ENCODE measurements at regions not wholly inside any gene's neighbourhood (a gene's known extent, or its start where the extent isn't known, plus 50 kb on each side); places are given as distances from the start of the nearest gene placed in this dataset.

DNA sequence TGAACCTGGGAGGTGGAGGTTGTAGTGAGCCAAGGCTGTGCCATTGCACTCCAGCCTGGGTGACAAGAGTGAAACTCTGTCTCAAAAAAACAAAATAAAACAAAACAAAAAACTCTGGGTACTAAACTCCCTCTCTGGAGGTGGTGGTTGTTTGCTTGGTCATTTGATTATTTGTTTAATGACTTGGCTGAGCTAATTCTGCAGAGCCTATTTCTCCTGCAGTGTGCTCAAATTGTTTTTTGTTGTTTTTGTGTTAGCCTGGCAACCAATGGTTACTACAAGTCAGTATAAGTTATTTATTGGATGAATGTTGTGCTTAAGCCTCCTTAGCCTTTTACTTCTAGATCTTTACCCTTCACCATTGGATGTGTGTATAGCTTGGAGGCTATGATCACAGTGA is 387.5 kb downstream of the ADCYAP1 start:
- Histone ChIP-seq H3K9ac (ENCODE audit: low read length) (no peak overlapping the region), H3K4me2 (ENCODE audit: low read length) (no peak overlapping the region), H2AFZ (ENCODE audit: low read depth, low read length) (no peak overlapping the region), H3K79me2 (ENCODE audit: insufficient read depth, low read length) (no peaks in the 10 kb centered on the region), H4K20me1 (ENCODE audit: insufficient read depth, low read length) (no peaks in the 10 kb centered on the region), H3K9me3 (ENCODE audit: insufficient read depth, low read depth, low read length) (peaks cover 3% of the 10 kb centered on the region), H3K4me3 (ENCODE audit: insufficient read depth, low read depth, low read length) (no peak overlapping the region), H3K27ac (ENCODE audit: low read depth, low read length) (no peak overlapping the region), H3K27me3 (ENCODE audit: insufficient read depth, low read length) (no peaks in the 10 kb centered on the region), H3K36me3 (ENCODE audit: insufficient read depth, low read length) (no peaks in the 10 kb centered on the region), H3K4me1 (ENCODE audit: insufficient read depth, low read length) (no peaks in the 10 kb centered on the region)
- H3K9me3 Mint-ChIP-seq (ENCODE audit: unreplicated experiment): no peaks in the 10 kb centered on the region
- FAIRE-seq (no peak), DNase-seq (ENCODE audit: low read depth) (no peak)
- H3K4me3 Mint-ChIP-seq (ENCODE audit: unreplicated experiment): no peak overlapping the region
- TF ChIP-seq, protein P1, sequence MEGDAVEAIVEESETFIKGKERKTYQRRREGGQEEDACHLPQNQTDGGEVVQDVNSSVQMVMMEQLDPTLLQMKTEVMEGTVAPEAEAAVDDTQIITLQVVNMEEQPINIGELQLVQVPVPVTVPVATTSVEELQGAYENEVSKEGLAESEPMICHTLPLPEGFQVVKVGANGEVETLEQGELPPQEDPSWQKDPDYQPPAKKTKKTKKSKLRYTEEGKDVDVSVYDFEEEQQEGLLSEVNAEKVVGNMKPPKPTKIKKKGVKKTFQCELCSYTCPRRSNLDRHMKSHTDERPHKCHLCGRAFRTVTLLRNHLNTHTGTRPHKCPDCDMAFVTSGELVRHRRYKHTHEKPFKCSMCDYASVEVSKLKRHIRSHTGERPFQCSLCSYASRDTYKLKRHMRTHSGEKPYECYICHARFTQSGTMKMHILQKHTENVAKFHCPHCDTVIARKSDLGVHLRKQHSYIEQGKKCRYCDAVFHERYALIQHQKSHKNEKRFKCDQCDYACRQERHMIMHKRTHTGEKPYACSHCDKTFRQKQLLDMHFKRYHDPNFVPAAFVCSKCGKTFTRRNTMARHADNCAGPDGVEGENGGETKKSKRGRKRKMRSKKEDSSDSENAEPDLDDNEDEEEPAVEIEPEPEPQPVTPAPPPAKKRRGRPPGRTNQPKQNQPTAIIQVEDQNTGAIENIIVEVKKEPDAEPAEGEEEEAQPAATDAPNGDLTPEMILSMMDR (IDR thresholded peaks at IDR 0.05; ENCODE audit: insufficient read depth, low read depth, low read length): no peak
- TF ChIP-seq EZH2 (IDR thresholded peaks at IDR 0.05; ENCODE audit: insufficient read depth, low read length): no peak
- no peaks in the 10 kb centered on the region for H3K4me1 Mint-ChIP-seq (ENCODE audit: low read depth, unreplicated experiment)
- no peak overlapping the region for H3K27ac Mint-ChIP-seq (ENCODE audit: unreplicated experiment)
- no peaks in the 10 kb centered on the region for H3K36me3 Mint-ChIP-seq (ENCODE audit: low read depth, unreplicated experiment)
- H3K27me3 Mint-ChIP-seq (ENCODE audit: low read depth, unreplicated experiment): peaks cover 1% of the 10 kb centered on the region

DNA sequence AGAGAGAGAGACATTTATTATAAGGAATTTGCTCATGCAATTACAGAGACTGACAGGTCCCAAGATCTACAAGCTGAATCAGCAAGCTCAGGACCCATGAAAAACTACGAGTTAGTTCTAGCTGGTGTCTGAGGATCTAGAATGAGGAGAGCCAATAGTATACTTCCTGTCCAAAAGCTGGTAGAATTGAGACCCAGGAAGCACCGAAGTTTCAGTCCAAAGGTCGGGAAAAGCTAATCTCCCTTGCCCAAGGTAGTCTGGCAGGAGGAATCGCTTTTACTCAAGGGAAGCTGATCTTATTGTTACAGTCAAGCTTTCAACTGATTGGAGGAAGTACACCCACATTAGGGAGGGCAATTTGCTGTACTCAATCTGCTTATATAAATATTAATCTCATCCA is 389.6 kb downstream of the ADCYAP1 start:
- no peak overlapping the region for H3K9ac ChIP-seq (ENCODE audit: low read length)
- no peak overlapping the region for H3K4me3 ChIP-seq (ENCODE audit: insufficient read depth, low read depth, low read length)
- Mint-ChIP-seq H3K36me3 (ENCODE audit: low read depth, unreplicated experiment) (no peaks in the 10 kb centered on the region), H3K9me3 (ENCODE audit: unreplicated experiment) (peaks cover 2% of the 10 kb centered on the region), H3K27me3 (ENCODE audit: low read depth, unreplicated experiment) (peaks cover 1% of the 10 kb centered on the region), H3K4me1 (ENCODE audit: low read depth, unreplicated experiment) (no peaks in the 10 kb centered on the region), H3K4me3 (ENCODE audit: unreplicated experiment) (no peak overlapping the region), H3K27ac (ENCODE audit: unreplicated experiment) (no peak overlapping the region)
- DNase-seq (ENCODE audit: low read depth): no peak
- H2AFZ ChIP-seq (ENCODE audit: low read depth, low read length): no peak overlapping the region
- H3K9me3 ChIP-seq (ENCODE audit: insufficient read depth, low read depth, low read length): peaks cover 3% of the 10 kb centered on the region
- H3K4me2 ChIP-seq (ENCODE audit: low read length): no peak overlapping the region
- H3K27me3 ChIP-seq (ENCODE audit: insufficient read depth, low read length): no peaks in the 10 kb centered on the region
- H4K20me1 ChIP-seq (ENCODE audit: insufficient read depth, low read length): no peaks in the 10 kb centered on the region
- no peaks in the 10 kb centered on the region for H3K36me3 ChIP-seq (ENCODE audit: insufficient read depth, low read length)
- H3K27ac ChIP-seq (ENCODE audit: low read depth, low read length): no peak overlapping the region
- no peak for FAIRE-seq
- H3K79me2 ChIP-seq (ENCODE audit: insufficient read depth, low read length): no peaks in the 10 kb centered on the region
- no peak for TF ChIP-seq EZH2 (IDR thresholded peaks at IDR 0.05; ENCODE audit: insufficient read depth, low read length)
- no peaks in the 10 kb centered on the region for H3K4me1 ChIP-seq (ENCODE audit: insufficient read depth, low read length)

DNA sequence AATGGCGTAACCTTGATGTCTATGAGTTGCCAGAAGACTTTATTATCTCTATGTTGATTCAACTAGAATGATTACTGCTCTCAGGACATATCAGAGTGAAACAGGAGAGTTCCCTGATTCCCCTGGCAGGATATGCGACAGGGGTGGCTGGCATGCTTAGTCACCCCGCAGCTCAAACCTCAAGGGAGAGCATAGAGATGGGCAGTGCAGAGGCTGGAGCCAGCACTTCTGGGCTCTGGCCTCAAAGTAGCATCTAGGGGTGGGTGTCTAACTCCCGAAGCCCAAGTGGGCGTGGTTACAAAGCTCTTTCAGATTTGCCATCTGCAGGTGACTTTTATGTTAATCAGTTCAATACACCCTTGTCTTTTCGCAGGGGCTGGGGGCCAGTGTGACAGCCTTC is 391.6 kb downstream of the ADCYAP1 start:
- Histone ChIP-seq H3K27ac (ENCODE audit: low read depth, low read length) (no peak overlapping the region), H3K4me1 (ENCODE audit: insufficient read depth, low read length) (no peaks in the 10 kb centered on the region), H3K4me3 (ENCODE audit: insufficient read depth, low read depth, low read length) (no peak overlapping the region), H3K9me3 (ENCODE audit: insufficient read depth, low read depth, low read length) (peaks cover 3% of the 10 kb centered on the region), H4K20me1 (ENCODE audit: insufficient read depth, low read length) (no peaks in the 10 kb centered on the region), H3K27me3 (ENCODE audit: insufficient read depth, low read length) (no peaks in the 10 kb centered on the region), H2AFZ (ENCODE audit: low read depth, low read length) (no peak overlapping the region), H3K9ac (ENCODE audit: low read length) (no peak overlapping the region), H3K4me2 (ENCODE audit: low read length) (no peak overlapping the region), H3K36me3 (ENCODE audit: insufficient read depth, low read length) (no peaks in the 10 kb centered on the region), H3K79me2 (ENCODE audit: insufficient read depth, low read length) (no peaks in the 10 kb centered on the region)
- DNase-seq (ENCODE audit: low read depth): no peak
- Mint-ChIP-seq H3K27ac (ENCODE audit: unreplicated experiment) (no peak overlapping the region), H3K4me3 (ENCODE audit: unreplicated experiment) (no peak overlapping the region), H3K9me3 (ENCODE audit: unreplicated experiment) (peaks cover 2% of the 10 kb centered on the region), H3K36me3 (ENCODE audit: low read depth, unreplicated experiment) (no peaks in the 10 kb centered on the region), H3K27me3 (ENCODE audit: low read depth, unreplicated experiment) (peaks cover 1% of the 10 kb centered on the region), H3K4me1 (ENCODE audit: low read depth, unreplicated experiment) (no peaks in the 10 kb centered on the region)
- TF ChIP-seq, protein P1 (IDR thresholded peaks at IDR 0.05; ENCODE audit: insufficient read depth, low read depth, low read length): no peak
- no peak for FAIRE-seq

All from astrocyte (in vitro differentiated cells and primary cell).